ENCODE measurements at regions not wholly inside any gene's neighbourhood (a gene's known extent, or its start where the extent isn't known, plus 50 kb on each side); places are given as distances from the start of the nearest gene placed in this dataset.

- TF ChIP-seq NANOG (IDR thresholded peaks at IDR 0.05; ENCODE audit: borderline replicate concordance) (no peak), JUNB (IDR thresholded peaks at IDR 0.05; ENCODE audit: unreplicated experiment) (no peak), STAT1 (IDR thresholded peaks at IDR 0.05; ENCODE audit: unreplicated experiment) (no peak), POLR2AphosphoS5 (IDR thresholded peaks at IDR 0.05; ENCODE audit: low read depth) (0 out of 2 replicates have a peak, but pooled peaks have one; percentile 26), CTCF (conservative IDR thresholded peaks at IDR 0.05; ENCODE audit: low read depth in 2 of 2) (peak; percentile 65 to 74), EZH2phosphoT487 (IDR thresholded peaks at IDR 0.05; ENCODE audit: unreplicated experiment) (no peak)
- no peaks in the 10 kb centered on the region for H4K20me1 ChIP-seq (replicated peaks; ENCODE audit: insufficient read depth)
- peak; percentile 84 for ATAC-seq
- peaks cover 20% of the 10 kb centered on the region for H3K4me1 Mint-ChIP-seq
- peak overlapping the region; percentile 39; the same call in 1 of the 2 replicates for H3K27ac ChIP-seq (ENCODE audit: low read depth)
- peaks cover 2% of the 10 kb centered on the region; the same call in 1 of the 2 replicates for H3F3A ChIP-seq (replicated peaks; ENCODE audit: low read depth)
- no peaks in the 10 kb centered on the region for H3K36me3 ChIP-seq (ENCODE audit: insufficient read depth)
- no peak overlapping the region for H3K4me3 Mint-ChIP-seq
- H3K27ac Mint-ChIP-seq = no peak overlapping the region
- H3K79me2 ChIP-seq (replicated peaks; ENCODE audit: insufficient read depth) = no peaks in the 10 kb centered on the region
- H3K4me1 ChIP-seq (ENCODE audit: insufficient read depth) = peaks cover 6% of the 10 kb centered on the region
- no peaks in the 10 kb centered on the region for H3K9me3 Mint-ChIP-seq
- DNase-seq (ENCODE audit: low spot score) = peak; percentile 89
- peak overlapping the region; percentile 14; the same call in 1 of the 2 replicates for H3K4me3 ChIP-seq
- no peaks in the 10 kb centered on the region for H3K36me3 Mint-ChIP-seq (ENCODE audit: low read depth)
- peak overlapping the region; percentile 85 for H2AFZ ChIP-seq
- H3K4me2 ChIP-seq = peak overlapping the region; percentile 70; the same call in 1 of the 2 replicates
- no peaks in the 10 kb centered on the region for H3K9me2 ChIP-seq (ENCODE audit: insufficient read depth)
- no peaks in the 10 kb centered on the region for H3K27me3 ChIP-seq (ENCODE audit: insufficient read depth)
- H3K27me3 Mint-ChIP-seq (ENCODE audit: insufficient read depth, low read depth, poor library complexity) = peaks cover 9% of the 10 kb centered on the region
These were observed 60.0 kb downstream of the FBXO2 start for GRCh38 chr1:11594222-11594621.

- H3F3A ChIP-seq (replicated peaks; ENCODE audit: low read depth) = peaks cover 2% of the 10 kb centered on the region; the same call in 1 of the 2 replicates
- DNase-seq (ENCODE audit: low spot score) (no peak), ATAC-seq (no peak)
- H4K20me1 ChIP-seq (replicated peaks; ENCODE audit: insufficient read depth) = no peaks in the 10 kb centered on the region
- H3K27ac Mint-ChIP-seq = no peak overlapping the region
- no peaks in the 10 kb centered on the region for H3K36me3 Mint-ChIP-seq (ENCODE audit: low read depth)
- H3K4me2 ChIP-seq = no peak overlapping the region
- H3K4me1 ChIP-seq (ENCODE audit: insufficient read depth) = peaks cover 6% of the 10 kb centered on the region
- peaks cover 8% of the 10 kb centered on the region for H3K27me3 Mint-ChIP-seq (ENCODE audit: insufficient read depth, low read depth, poor library complexity)
- H3K27me3 ChIP-seq (ENCODE audit: insufficient read depth) = no peaks in the 10 kb centered on the region
- no peaks in the 10 kb centered on the region for H3K9me2 ChIP-seq (ENCODE audit: insufficient read depth)
- H3K4me1 Mint-ChIP-seq = peaks cover 20% of the 10 kb centered on the region
- no peaks in the 10 kb centered on the region for H3K36me3 ChIP-seq (ENCODE audit: insufficient read depth)
- no peaks in the 10 kb centered on the region for H3K9me3 Mint-ChIP-seq
- H2AFZ ChIP-seq = peak overlapping the region; percentile 59; the same call in 1 of the 2 replicates
- H3K4me3 ChIP-seq = no peak overlapping the region
- H3K4me3 Mint-ChIP-seq = no peak overlapping the region
- H3K27ac ChIP-seq (ENCODE audit: low read depth) = no peak overlapping the region
- no peaks in the 10 kb centered on the region for H3K79me2 ChIP-seq (replicated peaks; ENCODE audit: insufficient read depth)
- TF ChIP-seq EZH2phosphoT487 (IDR thresholded peaks at IDR 0.05; ENCODE audit: unreplicated experiment) = no peak
- TF ChIP-seq ETS1 (IDR thresholded peaks at IDR 0.05) = no peak
- TF ChIP-seq EZH2 (IDR thresholded peaks at IDR 0.05; ENCODE audit: low read depth, unreplicated experiment) = no peak
- no peak for TF ChIP-seq ZNF114 (CRISPR knock-in tag; IDR thresholded peaks at IDR 0.05)
- no peak for TF ChIP-seq JUNB (IDR thresholded peaks at IDR 0.05; ENCODE audit: unreplicated experiment)
- TF ChIP-seq POLR2AphosphoS5 (IDR thresholded peaks at IDR 0.05; ENCODE audit: low read depth) = no peak
- no peak for TF ChIP-seq CTCF (conservative IDR thresholded peaks at IDR 0.05; ENCODE audit: low read depth in 2 of 2)
- TF ChIP-seq ZNF462 (CRISPR knock-in tag; IDR thresholded peaks at IDR 0.05) = no peak
- TF ChIP-seq NANOG (IDR thresholded peaks at IDR 0.05; ENCODE audit: borderline replicate concordance) = no peak
These were observed 61.5 kb downstream of the FBXO2 start for GRCh38 chr1:11592752-11593151.
